ENCODE measurements at regions not wholly inside any gene's neighbourhood (a gene's known extent, or its start where the extent isn't known, plus 50 kb on each side); places are given as distances from the start of the nearest gene placed in this dataset.

DNA sequence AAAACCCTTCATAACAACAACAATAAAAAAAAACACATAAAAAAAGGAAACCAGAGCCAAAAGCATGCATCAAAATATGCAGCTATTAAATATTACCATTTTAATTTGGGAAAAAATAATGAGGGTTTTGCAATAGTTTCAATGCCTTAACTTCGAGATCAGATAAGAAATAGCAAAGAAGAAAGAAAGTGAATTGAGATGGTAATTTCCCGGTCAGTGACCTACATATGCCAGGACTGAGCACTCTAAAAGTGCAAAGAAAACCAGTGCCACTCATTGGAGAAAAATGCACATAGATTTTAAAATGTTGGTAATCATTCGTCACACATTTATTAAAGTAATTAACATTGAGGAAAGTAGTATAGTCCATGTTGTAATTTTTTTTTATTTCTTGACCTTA is 944.2 kb downstream of the EFNB2 start:
- Histone ChIP-seq H3K27me3 (replicated peaks) (no peaks in the 10 kb centered on the region), H3K4me3 (ENCODE audit: low read depth, low read length) (no peak overlapping the region), H3K36me3 (replicated peaks) (no peaks in the 10 kb centered on the region), H3K27ac (no peak overlapping the region)
- DNase-seq = no peak
- in situ Hi-C loops (cut with HindIII; ENCODE audit: low pct_ligation_motif_present, low sequenced_read_pairs) = no loop called here
- TF ChIP-seq, protein P1, sequence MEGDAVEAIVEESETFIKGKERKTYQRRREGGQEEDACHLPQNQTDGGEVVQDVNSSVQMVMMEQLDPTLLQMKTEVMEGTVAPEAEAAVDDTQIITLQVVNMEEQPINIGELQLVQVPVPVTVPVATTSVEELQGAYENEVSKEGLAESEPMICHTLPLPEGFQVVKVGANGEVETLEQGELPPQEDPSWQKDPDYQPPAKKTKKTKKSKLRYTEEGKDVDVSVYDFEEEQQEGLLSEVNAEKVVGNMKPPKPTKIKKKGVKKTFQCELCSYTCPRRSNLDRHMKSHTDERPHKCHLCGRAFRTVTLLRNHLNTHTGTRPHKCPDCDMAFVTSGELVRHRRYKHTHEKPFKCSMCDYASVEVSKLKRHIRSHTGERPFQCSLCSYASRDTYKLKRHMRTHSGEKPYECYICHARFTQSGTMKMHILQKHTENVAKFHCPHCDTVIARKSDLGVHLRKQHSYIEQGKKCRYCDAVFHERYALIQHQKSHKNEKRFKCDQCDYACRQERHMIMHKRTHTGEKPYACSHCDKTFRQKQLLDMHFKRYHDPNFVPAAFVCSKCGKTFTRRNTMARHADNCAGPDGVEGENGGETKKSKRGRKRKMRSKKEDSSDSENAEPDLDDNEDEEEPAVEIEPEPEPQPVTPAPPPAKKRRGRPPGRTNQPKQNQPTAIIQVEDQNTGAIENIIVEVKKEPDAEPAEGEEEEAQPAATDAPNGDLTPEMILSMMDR (IDR thresholded peaks at IDR 0.05; ENCODE audit: low read depth, low read length, missing control alignments) = no peak

DNA sequence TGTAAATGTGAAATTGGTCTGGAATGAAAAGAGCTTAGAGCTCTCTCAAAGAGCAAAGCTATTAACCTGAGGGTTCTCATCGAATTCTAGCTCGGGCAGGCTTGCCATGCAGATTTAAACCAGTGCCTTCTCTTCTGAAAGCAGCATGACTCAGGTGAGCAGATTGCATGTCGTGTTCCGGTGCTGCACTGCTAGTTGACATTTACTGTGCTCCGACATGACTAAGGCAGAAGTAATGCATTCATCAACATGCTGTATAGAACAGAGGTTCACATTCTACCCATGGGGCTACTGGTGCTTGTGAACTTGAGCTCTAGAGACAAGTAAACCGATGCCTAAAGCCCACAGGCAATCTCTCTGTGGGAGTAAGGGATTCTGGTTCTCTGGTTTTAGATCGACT is 947.7 kb downstream of the EFNB2 start:
- TF ChIP-seq, protein P1 (IDR thresholded peaks at IDR 0.05; ENCODE audit: low read depth, low read length, missing control alignments) = no peak
- no peak overlapping the region for H3K27ac ChIP-seq
- in situ Hi-C loops (cut with HindIII; ENCODE audit: low pct_ligation_motif_present, low sequenced_read_pairs) = no loop called here
- no peaks in the 10 kb centered on the region for H3K36me3 ChIP-seq (replicated peaks)
- no peak overlapping the region for H3K4me3 ChIP-seq (ENCODE audit: low read depth, low read length)
- peak; percentile 71 for DNase-seq
- no peaks in the 10 kb centered on the region for H3K27me3 ChIP-seq (replicated peaks)

DNA sequence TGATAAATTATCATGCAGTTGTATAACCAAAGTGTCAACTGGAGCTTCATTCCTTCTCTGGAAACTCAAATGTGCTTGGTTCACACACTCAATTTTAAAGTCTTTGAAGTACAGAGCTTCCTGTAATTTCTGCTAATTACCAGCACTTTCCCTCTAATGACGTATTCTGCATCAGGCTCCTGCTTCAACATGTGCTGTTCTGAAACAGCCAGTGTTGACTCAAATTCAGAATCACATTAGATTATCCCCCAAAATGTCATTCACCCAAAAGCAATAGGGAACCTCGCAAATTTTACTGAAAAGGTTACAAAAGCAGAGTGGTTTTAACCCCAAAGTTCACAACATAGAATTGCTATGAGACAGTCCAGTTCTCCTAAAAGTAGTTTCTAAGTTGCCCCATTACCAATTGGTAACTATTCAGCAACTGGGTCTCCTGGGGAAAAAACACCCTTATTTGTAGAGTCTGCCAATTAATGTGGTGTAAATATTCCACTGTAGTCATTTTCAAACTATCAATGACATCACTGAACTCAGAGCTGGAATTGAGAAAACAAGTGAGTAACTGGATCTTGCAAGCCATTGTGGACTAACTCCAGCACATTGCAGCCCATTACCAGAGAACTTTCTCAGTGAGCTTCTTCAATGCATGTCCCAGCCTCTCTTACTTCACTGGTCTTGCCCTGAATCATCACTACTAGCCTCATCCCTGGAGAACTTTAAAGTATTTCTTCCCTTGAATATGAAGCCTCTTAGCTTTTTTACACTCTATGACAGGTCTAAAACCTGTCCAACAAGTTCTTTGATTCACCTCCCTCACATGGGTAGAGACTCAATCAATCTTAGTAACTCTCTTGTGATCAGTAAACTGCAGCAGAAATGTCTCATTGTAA is 955.4 kb downstream of the EFNB2 start:
- TF ChIP-seq, protein P1 (IDR thresholded peaks at IDR 0.05; ENCODE audit: low read depth, low read length, missing control alignments) = no peak
- no peaks in the 10 kb centered on the region for H3K36me3 ChIP-seq (replicated peaks)
- H3K4me3 ChIP-seq (ENCODE audit: low read depth, low read length) = no peak overlapping the region
- no peaks in the 10 kb centered on the region for H3K27me3 ChIP-seq (replicated peaks)
- DNase-seq = no peak
- no peak overlapping the region for H3K27ac ChIP-seq
- in situ Hi-C loops (cut with HindIII; ENCODE audit: low pct_ligation_motif_present, low sequenced_read_pairs) = no loop called here

DNA sequence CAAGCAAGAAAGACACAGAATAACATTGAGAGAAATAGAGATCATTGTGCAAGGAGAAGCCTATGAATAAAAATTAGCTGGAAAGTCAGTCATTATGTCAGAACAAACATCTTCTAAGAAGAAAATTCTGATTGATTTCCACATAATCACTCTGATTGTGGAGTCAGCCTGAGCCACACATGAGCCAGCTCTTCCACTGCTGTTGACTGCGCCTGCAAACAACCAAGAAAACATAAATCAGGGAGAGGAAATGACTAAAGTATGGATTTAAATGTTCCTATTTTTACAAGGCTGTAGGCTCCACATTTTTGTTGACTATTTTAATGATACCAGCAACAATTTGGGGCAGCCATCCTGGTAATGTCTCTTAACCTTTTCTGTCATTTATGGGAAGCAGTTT is 962.3 kb downstream of the EFNB2 start:
- no peak overlapping the region for H3K27ac ChIP-seq
- H3K36me3 ChIP-seq (replicated peaks) = no peaks in the 10 kb centered on the region
- DNase-seq = no peak
- in situ Hi-C loops (cut with HindIII; ENCODE audit: low pct_ligation_motif_present, low sequenced_read_pairs) = no loop called here
- no peaks in the 10 kb centered on the region for H3K27me3 ChIP-seq (replicated peaks)
- H3K4me3 ChIP-seq (ENCODE audit: low read depth, low read length) = no peak overlapping the region
- TF ChIP-seq, protein P1 (IDR thresholded peaks at IDR 0.05; ENCODE audit: low read depth, low read length, missing control alignments) = no peak

DNA sequence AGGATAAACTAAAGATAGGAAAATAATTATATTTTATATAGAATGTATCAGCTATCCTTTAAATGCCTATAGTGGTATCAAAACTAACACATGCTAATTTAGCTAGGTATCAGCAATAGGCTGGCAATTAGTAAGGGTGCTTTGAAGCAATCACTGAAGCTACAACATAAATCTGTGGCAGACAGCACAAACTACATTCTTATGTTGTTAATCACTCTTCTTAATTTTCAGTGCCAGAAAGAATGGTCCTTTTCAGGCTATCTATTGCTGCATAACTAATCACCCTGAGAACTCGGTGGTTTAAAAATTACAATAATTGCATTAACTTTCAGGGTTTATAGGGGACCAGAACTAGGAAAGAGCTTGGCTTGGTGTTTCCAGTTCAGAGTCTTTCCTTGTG is 963.1 kb downstream of the EFNB2 start:
- in situ Hi-C loops (cut with HindIII; ENCODE audit: low pct_ligation_motif_present, low sequenced_read_pairs) = no loop called here
- H3K4me3 ChIP-seq (ENCODE audit: low read depth, low read length) = no peak overlapping the region
- H3K36me3 ChIP-seq (replicated peaks) = no peaks in the 10 kb centered on the region
- H3K27me3 ChIP-seq (replicated peaks) = no peaks in the 10 kb centered on the region
- H3K27ac ChIP-seq = no peak overlapping the region
- DNase-seq = no peak
- TF ChIP-seq, protein P1 (IDR thresholded peaks at IDR 0.05; ENCODE audit: low read depth, low read length, missing control alignments) = no peak

DNA sequence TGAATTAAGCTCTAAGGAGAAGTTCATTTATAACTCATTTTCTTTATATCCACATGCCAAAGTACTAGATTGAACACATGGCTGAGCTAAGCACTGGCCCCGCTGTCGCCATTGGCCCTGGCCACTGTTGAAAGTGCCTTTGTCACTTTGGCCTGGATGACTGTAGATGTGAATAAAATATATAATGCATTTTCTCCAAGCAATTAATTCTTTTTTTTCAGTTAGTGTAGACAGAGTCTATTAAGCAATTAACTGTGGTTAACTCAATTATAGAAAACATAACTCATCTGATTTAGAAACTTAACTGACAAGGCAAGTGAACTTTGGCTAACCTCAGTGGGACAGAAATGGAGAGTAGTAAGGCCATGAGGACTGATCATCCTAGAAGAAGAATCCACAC is 965.6 kb downstream of the EFNB2 start:
- Histone ChIP-seq H3K27ac (no peak overlapping the region), H3K36me3 (replicated peaks) (no peaks in the 10 kb centered on the region), H3K4me3 (ENCODE audit: low read depth, low read length) (no peak overlapping the region), H3K27me3 (replicated peaks) (no peaks in the 10 kb centered on the region)
- no peak for DNase-seq
- TF ChIP-seq, protein P1 (IDR thresholded peaks at IDR 0.05; ENCODE audit: low read depth, low read length, missing control alignments) = no peak
- in situ Hi-C loops (cut with HindIII; ENCODE audit: low pct_ligation_motif_present, low sequenced_read_pairs) = no loop called here

Measured in brain microvascular endothelial cell (primary cell).